ENCODE measurements at regions not wholly inside any gene's neighbourhood (a gene's known extent, or its start where the extent isn't known, plus 50 kb on each side); places are given as distances from the start of the nearest gene placed in this dataset.

DNA sequence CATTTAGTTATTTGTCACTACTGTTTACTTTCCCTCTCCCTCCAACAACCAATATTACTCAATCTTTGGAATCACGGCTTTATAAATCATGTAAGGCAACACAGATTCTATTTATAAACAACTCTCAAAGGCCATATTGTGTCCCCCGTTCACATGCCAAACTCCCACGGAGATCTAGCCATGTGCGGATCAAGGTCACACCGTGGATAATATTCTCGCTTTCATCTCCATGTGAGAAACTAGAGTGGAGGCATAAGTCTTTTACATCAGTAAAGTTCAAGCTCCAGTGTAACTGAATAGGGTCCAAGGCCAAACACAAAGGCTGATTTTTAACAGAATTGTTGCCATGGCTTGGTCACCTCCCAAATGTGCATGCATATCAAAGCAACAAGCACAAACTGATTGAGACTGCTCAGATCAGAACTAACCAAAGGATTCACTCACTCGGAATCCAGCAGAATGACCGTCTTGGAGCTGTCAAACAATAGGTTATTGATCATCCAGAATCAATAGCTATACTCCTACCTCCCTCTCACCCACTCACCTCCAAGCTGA lies 569.5 kb upstream of the LRRN3 start:
- H3K4me1 ChIP-seq, result peaks cover 0 to 8% (median 0%) of the 10 kb centered on the region in 4 donors
- H3K4me3 ChIP-seq, result no peak overlapping the region
- no peak for DNase-seq
- H3K9me3 ChIP-seq, result no peaks in the 10 kb centered on the region
- TF ChIP-seq, protein P1, sequence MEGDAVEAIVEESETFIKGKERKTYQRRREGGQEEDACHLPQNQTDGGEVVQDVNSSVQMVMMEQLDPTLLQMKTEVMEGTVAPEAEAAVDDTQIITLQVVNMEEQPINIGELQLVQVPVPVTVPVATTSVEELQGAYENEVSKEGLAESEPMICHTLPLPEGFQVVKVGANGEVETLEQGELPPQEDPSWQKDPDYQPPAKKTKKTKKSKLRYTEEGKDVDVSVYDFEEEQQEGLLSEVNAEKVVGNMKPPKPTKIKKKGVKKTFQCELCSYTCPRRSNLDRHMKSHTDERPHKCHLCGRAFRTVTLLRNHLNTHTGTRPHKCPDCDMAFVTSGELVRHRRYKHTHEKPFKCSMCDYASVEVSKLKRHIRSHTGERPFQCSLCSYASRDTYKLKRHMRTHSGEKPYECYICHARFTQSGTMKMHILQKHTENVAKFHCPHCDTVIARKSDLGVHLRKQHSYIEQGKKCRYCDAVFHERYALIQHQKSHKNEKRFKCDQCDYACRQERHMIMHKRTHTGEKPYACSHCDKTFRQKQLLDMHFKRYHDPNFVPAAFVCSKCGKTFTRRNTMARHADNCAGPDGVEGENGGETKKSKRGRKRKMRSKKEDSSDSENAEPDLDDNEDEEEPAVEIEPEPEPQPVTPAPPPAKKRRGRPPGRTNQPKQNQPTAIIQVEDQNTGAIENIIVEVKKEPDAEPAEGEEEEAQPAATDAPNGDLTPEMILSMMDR (IDR thresholded peaks at IDR 0.05), result no peak
- no peaks in the 10 kb centered on the region for H3K36me3 ChIP-seq
- no peak overlapping the region for H3K27ac ChIP-seq
- H3K27me3 ChIP-seq, result no peaks in the 10 kb centered on the region
- intact Hi-C loops (cut with DNase I; ENCODE audit: low total_unique reads), result no loop called here

DNA sequence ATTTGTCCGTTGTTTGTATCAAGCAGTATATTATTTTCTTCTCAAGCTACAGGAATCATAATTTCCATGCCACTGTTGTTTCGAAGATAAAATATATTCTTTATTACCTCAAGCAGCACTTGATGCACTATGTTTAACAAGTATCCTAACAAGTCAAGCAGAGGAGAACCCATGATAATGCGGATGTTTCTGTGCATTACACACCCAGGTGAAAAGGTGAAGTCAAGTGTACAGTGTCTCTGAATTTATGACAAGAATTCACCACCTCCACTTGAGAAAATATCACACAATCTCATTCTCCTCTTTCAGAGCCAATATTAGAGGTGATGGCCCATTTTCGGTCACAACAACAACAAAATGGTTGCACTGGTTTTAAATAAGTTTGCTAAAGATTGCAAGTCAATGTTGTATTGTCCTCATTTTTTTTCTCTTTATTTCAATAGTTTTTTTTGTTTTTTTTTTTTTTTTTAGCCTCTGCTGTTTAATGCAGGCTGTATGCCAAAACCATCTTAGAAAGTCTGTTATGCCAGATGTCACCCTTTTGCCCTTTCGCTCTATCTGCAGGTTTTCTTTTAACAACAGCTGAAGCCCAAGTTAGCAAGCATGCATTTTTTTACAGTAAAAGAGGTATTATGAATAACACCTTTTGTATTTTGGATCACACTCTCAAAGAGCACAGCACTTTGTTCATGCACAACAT lies 568.7 kb upstream of the LRRN3 start:
- no peak overlapping the region for H3K4me3 ChIP-seq
- H3K27ac ChIP-seq, result no peak overlapping the region
- DNase-seq, result no peak
- TF ChIP-seq, protein P1 (IDR thresholded peaks at IDR 0.05), result no peak
- no peaks in the 10 kb centered on the region for H3K9me3 ChIP-seq
- intact Hi-C loops (cut with DNase I; ENCODE audit: low total_unique reads), result no loop called here
- peaks cover 0 to 8% (median 0%) of the 10 kb centered on the region in 4 donors for H3K4me1 ChIP-seq
- H3K36me3 ChIP-seq, result no peaks in the 10 kb centered on the region
- no peaks in the 10 kb centered on the region for H3K27me3 ChIP-seq

DNA sequence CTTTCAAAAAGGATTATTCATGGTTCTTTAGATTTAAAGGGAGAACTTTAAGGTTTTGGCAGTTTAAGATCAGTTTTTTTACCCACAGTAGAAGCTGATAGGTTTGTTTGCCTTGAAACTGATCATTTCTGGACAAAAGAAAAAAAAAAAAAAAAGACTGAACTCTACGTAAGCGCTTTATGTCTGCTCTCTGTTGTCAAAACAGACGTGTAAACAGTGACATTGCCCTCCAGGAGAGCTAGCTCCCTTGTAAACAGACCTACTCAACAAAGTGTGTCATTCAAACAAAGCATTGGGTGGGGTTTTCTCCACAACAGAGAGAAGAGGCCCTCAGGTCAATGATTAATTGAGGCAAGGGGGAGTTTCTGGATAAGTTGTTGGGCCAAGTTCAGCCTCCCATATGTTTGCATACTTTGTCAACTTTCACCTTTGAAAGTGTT lies 568.1 kb upstream of the LRRN3 start:
- Histone ChIP-seq H3K9me3 (no peaks in the 10 kb centered on the region), H3K27me3 (no peaks in the 10 kb centered on the region), H3K4me1 (peaks cover 0 to 5% (median 0%) of the 10 kb centered on the region in 4 donors), H3K4me3 (no peak overlapping the region), H3K36me3 (no peaks in the 10 kb centered on the region), H3K27ac (no peak overlapping the region)
- DNase-seq, result no peak
- TF ChIP-seq, protein P1 (IDR thresholded peaks at IDR 0.05), result no peak
- intact Hi-C loops (cut with DNase I; ENCODE audit: low total_unique reads), result no loop called here

DNA sequence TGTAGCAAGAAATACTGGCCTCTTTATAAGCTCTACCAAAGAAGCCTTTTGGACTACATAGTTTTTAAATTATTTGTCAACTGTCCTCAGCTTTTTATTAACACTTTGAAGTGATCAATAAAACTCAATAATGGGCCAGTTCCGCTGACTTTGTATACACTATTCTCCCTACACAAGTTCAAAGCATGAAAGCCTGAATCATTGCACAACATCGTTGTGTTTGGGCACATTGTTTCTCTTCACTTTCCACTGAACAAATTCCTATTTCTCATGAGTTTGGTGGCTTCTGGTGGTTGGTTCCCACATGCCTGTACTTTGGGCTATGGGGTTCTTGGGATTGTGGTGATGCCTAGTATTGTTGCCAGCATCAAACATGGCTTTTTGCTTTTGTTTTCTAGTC lies 561.8 kb upstream of the LRRN3 start:
- intact Hi-C loops (cut with DNase I; ENCODE audit: low total_unique reads), result no loop called here
- Histone ChIP-seq H3K27me3 (no peaks in the 10 kb centered on the region), H3K4me3 (no peak overlapping the region), H3K4me1 (no peaks in the 10 kb centered on the region), H3K9me3 (no peaks in the 10 kb centered on the region), H3K36me3 (no peaks in the 10 kb centered on the region), H3K27ac (no peak overlapping the region)
- TF ChIP-seq, protein P1 (IDR thresholded peaks at IDR 0.05), result no peak
- no peak for DNase-seq

DNA sequence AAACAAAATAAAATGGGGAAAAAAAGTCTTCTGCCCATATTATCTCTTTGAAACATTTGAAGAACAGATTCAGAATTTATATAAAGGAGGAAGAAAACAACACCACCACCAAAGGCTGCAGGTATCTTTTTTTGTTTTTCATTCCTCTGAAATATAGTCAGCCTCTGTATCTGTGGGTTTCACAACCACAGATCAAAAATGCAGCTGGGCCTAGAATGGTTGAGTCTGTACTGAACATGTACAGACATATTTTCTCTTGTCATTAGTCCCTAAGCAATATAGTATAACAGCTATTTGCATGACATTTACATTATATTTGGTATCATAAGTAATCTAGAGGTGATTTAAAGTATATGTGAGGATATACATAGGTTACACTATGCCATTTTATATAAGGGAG lies 559.7 kb upstream of the LRRN3 start:
- H3K36me3 ChIP-seq, result no peaks in the 10 kb centered on the region
- H3K4me1 ChIP-seq, result no peaks in the 10 kb centered on the region
- H3K4me3 ChIP-seq, result no peak overlapping the region
- TF ChIP-seq, protein P1 (IDR thresholded peaks at IDR 0.05), result no peak
- H3K27ac ChIP-seq, result no peak overlapping the region
- H3K9me3 ChIP-seq, result no peaks in the 10 kb centered on the region
- no peak for DNase-seq
- H3K27me3 ChIP-seq, result no peaks in the 10 kb centered on the region
- intact Hi-C loops (cut with DNase I; ENCODE audit: low total_unique reads), result no loop called here

Data from tibial artery (tissue), 4 donors.